Endothelial cell of umbilical vein (primary cell): ENCODE measurements at regions not wholly inside any gene's neighbourhood (a gene's known extent, or its start where the extent isn't known, plus 50 kb on each side); places are given as distances from the start of the nearest gene placed in this dataset.

Experiments used
- CTCF ChIP-seq, 2 donors: IDR thresholded peaks; 1 replicate in 1 of 2; 2 replicates in 1 of 2; pipeline ENCODE4 v1.5.1; 2011; ENCODE audit warnings: low read length in 2 of 2, mild to moderate bottlenecking in 2 of 2, moderate library complexity in 2 of 2, control low read depth in 1 of 2, inconsistent platforms in 1 of 2, low read depth in 1 of 2; ENCODE audit not compliant: insufficient read depth in 1 of 2; ENCODE audit errors: extremely low read depth in 1 of 2
- EZH2 ChIP-seq: IDR thresholded peaks from 2 replicates; pipeline ENCODE4 v1.6.1; 2012; ENCODE audit warnings: borderline replicate concordance, low read depth, mild to moderate bottlenecking, moderate library complexity, low read length, inconsistent platforms; ENCODE audit not compliant: severe bottlenecking
- FOS ChIP-seq: IDR thresholded peaks from 2 replicates; pipeline ENCODE4 v1.6.1; 2011; ENCODE audit warnings: mild to moderate bottlenecking, low read length, moderate library complexity, borderline replicate concordance; ENCODE audit not compliant: insufficient read depth
- GATA2 ChIP-seq: IDR thresholded peaks from 2 replicates; pipeline ENCODE4 v1.7.0; 2011; ENCODE audit warnings: low read depth, mild to moderate bottlenecking, moderate library complexity, mixed read lengths, low read length; ENCODE audit not compliant: insufficient read length, insufficient read depth
- JUN ChIP-seq: IDR thresholded peaks from 2 replicates; pipeline ENCODE4 v1.6.1; 2011; ENCODE audit warnings: borderline replicate concordance, low read depth; ENCODE audit not compliant: insufficient read length, insufficient read depth
- MAX ChIP-seq: IDR thresholded peaks from 2 replicates; pipeline ENCODE4 v1.6.1; 2011; ENCODE audit not compliant: insufficient read depth, insufficient read length
- POLR2A ChIP-seq: IDR thresholded peaks from 2 replicates; pipeline ENCODE4 v1.6.1; 2012; ENCODE audit warnings: low read depth, mild to moderate bottlenecking, control low read depth, low read length
- POLR2AphosphoS5 ChIP-seq: IDR thresholded peaks from 2 replicates; pipeline ENCODE4 v1.6.1; 2012; ENCODE audit warnings: low read depth, mild to moderate bottlenecking, control low read depth, low read length, moderate library complexity; ENCODE audit not compliant: insufficient read depth

GRCh38 chr12:19841451-19841850, 402.2 kb downstream of the AEBP2 start:
- no peak for TF ChIP-seq MAX
- TF ChIP-seq CTCF (IDR thresholded peaks at IDR 0.05; ENCODE audit: extremely low read depth in 1 of 2, insufficient read depth in 1 of 2, low read depth in 1 of 2, low read length in 2 of 2) = no peak
- TF ChIP-seq POLR2A = no peak
- no peak for TF ChIP-seq FOS
- no peak for TF ChIP-seq JUN
- no peak for TF ChIP-seq POLR2AphosphoS5
- TF ChIP-seq EZH2 = no peak
- no peak for TF ChIP-seq GATA2
